ENCODE measurements at regions not wholly inside any gene's neighbourhood (a gene's known extent, or its start where the extent isn't known, plus 50 kb on each side); places are given as distances from the start of the nearest gene placed in this dataset.

- peak overlapping the region; percentile 0; the same call in 1 of the 2 replicates for H3K4me3 ChIP-seq (ENCODE audit: low read length)
- TF ChIP-seq CTCF (conservative IDR thresholded peaks at IDR 0.05; ENCODE audit: low read length) = 0 out of 2 replicates have a peak, but pooled peaks have one; percentile 18
- DNase-seq (ENCODE audit: low read depth) = peak; percentile 100
These were observed 92.7 kb upstream of the KLF7 start for GRCh38 chr2:207258263-207258991.

- no peak for DNase-seq (ENCODE audit: low read depth)
- H3K4me3 ChIP-seq (ENCODE audit: low read length) = no peak overlapping the region
- TF ChIP-seq CTCF (conservative IDR thresholded peaks at IDR 0.05; ENCODE audit: low read length) = no peak
These were observed 94.3 kb upstream of the KLF7 start for GRCh38 chr2:207260021-207260420.

- no peak for DNase-seq (ENCODE audit: low read depth)
- no peak overlapping the region for H3K4me3 ChIP-seq (ENCODE audit: low read length)
- no peak for TF ChIP-seq CTCF (conservative IDR thresholded peaks at IDR 0.05; ENCODE audit: low read length)
These were observed 95.2 kb upstream of the KLF7 start for GRCh38 chr2:207260947-207261346.

GRCh38 chr2:207264310-207264709 lies 98.6 kb upstream of the KLF7 start:
- no peak for DNase-seq (ENCODE audit: low read depth)
- TF ChIP-seq CTCF (conservative IDR thresholded peaks at IDR 0.05; ENCODE audit: low read length) = no peak

GRCh38 chr2:207265332-207265731 lies 99.6 kb upstream of the KLF7 start:
- no peak for DNase-seq (ENCODE audit: low read depth)
- no peak overlapping the region for H3K4me3 ChIP-seq (ENCODE audit: low read length)
- TF ChIP-seq CTCF (conservative IDR thresholded peaks at IDR 0.05; ENCODE audit: low read length) = no peak

More at GRCh38 chr2:207264310-207264709, 98.6 kb upstream of the KLF7 start:
- no peak overlapping the region for H3K4me3 ChIP-seq (ENCODE audit: low read length)

GRCh38 chr2:207265869-207266268 lies 100.1 kb upstream of the KLF7 start:
- H3K4me3 ChIP-seq (ENCODE audit: low read length) = no peak overlapping the region
- no peak for DNase-seq (ENCODE audit: low read depth)
- no peak for TF ChIP-seq CTCF (conservative IDR thresholded peaks at IDR 0.05; ENCODE audit: low read length)

- no peak overlapping the region for H3K4me3 ChIP-seq (ENCODE audit: low read length)
- TF ChIP-seq CTCF (conservative IDR thresholded peaks at IDR 0.05; ENCODE audit: low read length) = no peak
- DNase-seq (ENCODE audit: low read depth) = no peak
These were observed 100.9 kb upstream of the KLF7 start for GRCh38 chr2:207266648-207267047.
